Pancreas (tissue), 10 donors: ENCODE measurements at regions not wholly inside any gene's neighbourhood (a gene's known extent, or its start where the extent isn't known, plus 50 kb on each side); places are given as distances from the start of the nearest gene placed in this dataset.
A peak's percentile ranks its signal among the peaks of the same experiment; 100 is the strongest.

Experiments
- ATAC-seq, 4 donors: fragments of 200-7000 bp; cut with Tn5 transposase; one replicate each; pipeline versions ENCODE4 v1.8.0 to v1.9.1; 2020; ENCODE audit warnings: mild to moderate bottlenecking in 4 of 4, moderate library complexity in 4 of 4
- DNase-seq, 6 donors: peaks; one replicate each; pipeline ENCODE4 v3.0.0-alpha.2; 2020
- FAIRE-seq: peaks from 2 replicates; lab custom pipeline; 2012; peaks lifted over from hg19 to GRCh38; lab: Jason Lieb, UNC
- H3K27ac ChIP-seq, 4 donors: fragments of 200-600 bp; sonication (generic); 1 replicate in 3 of 4; 2 replicates in 1 of 4; pipeline versions ENCODE4 v1.5.0 to v1.8.0; 2020
- H3K27me3 ChIP-seq, 4 donors: fragments of 200-600 bp; one replicate each; pipeline ENCODE4 v1.8.0; 2021
- H3K36me3 ChIP-seq, 3 donors: fragments of 200-600 bp; sonication (generic) in 1 of 3; one replicate each; pipeline versions ENCODE4 v1.5.0 to v1.8.0; 2020 to 2021
- H3K4me1 ChIP-seq, 3 donors: fragments of 200-600 bp; one replicate each; pipeline ENCODE4 v1.8.0; 2021
- H3K4me3 ChIP-seq, 4 donors: fragments of 200-600 bp; sonication (generic) in 2 of 4; one replicate each; pipeline versions ENCODE4 v1.5.0 to v1.8.0; 2020 to 2021
- H3K9me3 ChIP-seq, 4 donors: fragments of 200-600 bp; one replicate each; pipeline ENCODE4 v1.8.0; 2021
- CTCF ChIP-seq, 4 donors: fragments of 200-600 bp; sonication (generic) in 3 of 4; IDR thresholded peaks; one replicate each; pipeline versions ENCODE4 v1.5.0 to v1.8.0; 2021; ENCODE audit warnings: antibody characterized with exemption in 4 of 4
- WGBS, 2 donors: extraction: QIAGEN DNeasy Blood & Tissue Kit; methylation state at CpG; one replicate each; pipeline ENCODE4 v1.1.7; 2013; 5-methylcytosine and 5-hydroxymethylcytosine counted together
- intact Hi-C, 3 donors: fragments of 100-400 bp; cut with DNase I; formaldehyde crosslinking; loops; one replicate each; pipeline versions ENCODE4 v1.11.1 to v1.14.2; 2022
- donor health status: healthy with polysubstance abuse.
- donor health status: DM: no; HTN: no; CAD: no; lungs with moderate emphysema.
- donor health status: DM: no; HTN: no; CAD: no.
- donor health status: control.
- donor health status: control.
- donor health status: Bipolar disorder and iron deficiency.
- donor health status: DM: yes; HTN: yes; CAD: no.
- donor health status: DM: no; HTN: no; CAD: no.
- donor health status: DM: no; HTN: no; CAD: no.
- donor health status: DM: yes; HTN: yes; CAD: no.

- intact Hi-C loops, result no loop called here
- Histone ChIP-seq H3K27ac (no peak overlapping the region), H3K4me1 (peaks cover 6 to 18% (median 6%) of the 10 kb centered on the region in 3 donors), H3K4me3 (no peak overlapping the region), H3K27me3 (no peaks in the 10 kb centered on the region), H3K9me3 (no peaks in the 10 kb centered on the region), H3K36me3 (no peaks in the 10 kb centered on the region)
- no peak for TF ChIP-seq CTCF (IDR thresholded peaks at IDR 0.05)
- DNase-seq, result no peak
- 86 to 95% methylated on average over 4 of the region's 4 CpGs for WGBS, 2 donors
- FAIRE-seq, result no peak
- no peak for ATAC-seq
These were observed 403.7 kb upstream of the CITED2 start for GRCh38 chr6:139778106-139778505.

DNA sequence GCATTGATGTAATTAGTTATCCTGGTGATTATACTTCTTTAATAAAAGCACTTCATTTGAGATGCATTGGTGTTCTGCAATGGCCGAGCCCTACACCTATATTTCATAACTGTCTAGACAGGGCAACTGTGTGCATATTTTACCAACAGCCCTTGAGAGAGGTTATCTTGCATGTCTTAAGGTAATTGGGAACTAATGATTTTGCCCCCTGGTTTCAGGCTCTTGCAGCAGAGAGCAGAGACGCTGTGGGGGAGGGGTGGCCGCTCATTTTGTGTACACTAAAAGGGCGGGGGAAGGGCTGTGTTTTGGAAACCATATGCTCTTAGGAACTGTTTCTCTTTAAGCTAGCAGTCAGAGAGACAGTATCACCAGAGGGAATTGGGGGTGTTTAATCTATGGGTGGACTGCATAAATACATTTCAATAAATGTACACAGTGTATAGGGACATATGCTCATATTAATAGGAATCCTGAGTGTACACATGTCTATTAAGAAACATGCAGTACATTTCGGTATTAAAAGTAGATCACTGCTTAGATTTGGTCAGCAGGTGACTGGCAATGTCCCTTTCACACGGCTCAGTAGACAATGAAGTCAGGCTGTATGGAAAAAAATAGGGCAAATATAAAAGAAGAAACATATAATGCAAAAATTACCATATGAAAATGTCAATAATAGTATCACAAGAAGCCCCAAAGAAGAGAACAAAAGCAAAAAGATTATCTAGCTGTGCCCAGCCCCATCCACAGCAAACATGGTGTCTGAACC lies 402.9 kb upstream of the CITED2 start:
- intact Hi-C loops, result no loop called here
- Histone ChIP-seq H3K9me3 (no peaks in the 10 kb centered on the region), H3K36me3 (no peaks in the 10 kb centered on the region), H3K27me3 (no peaks in the 10 kb centered on the region), H3K27ac (no peak overlapping the region), H3K4me1 (peaks cover 6 to 18% (median 6%) of the 10 kb centered on the region in 3 donors), H3K4me3 (no peak overlapping the region)
- TF ChIP-seq CTCF (IDR thresholded peaks at IDR 0.05), result no peak
- ATAC-seq (peak; percentile 32 to 67 (median 49)), FAIRE-seq (no peak), DNase-seq (peak in 3 of 6 donors; percentile 29 to 63 (median 50))
- 44 to 51% methylated on average over 6 of the region's 6 CpGs for WGBS, 2 donors

DNA sequence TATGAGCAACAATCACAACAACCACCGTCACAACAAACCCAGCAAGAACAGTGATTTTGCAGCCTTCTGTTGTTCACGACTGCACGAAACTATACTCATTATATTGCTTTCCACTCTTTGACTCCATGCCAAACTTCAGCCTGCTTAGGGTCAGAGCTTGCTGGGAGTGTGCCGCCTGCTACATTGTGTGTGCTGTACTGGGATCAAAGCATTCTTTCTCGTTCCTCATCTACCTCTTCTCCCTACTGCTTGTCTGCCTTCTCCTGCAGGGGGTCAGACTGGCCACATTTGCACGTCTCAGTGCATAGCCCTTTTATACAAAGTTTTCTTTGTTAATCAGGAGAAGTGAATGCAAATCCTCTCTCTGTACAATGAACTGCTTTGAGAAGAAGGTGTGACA lies 401.6 kb upstream of the CITED2 start:
- peak in 3 of 4 donors; percentile 59 to 67 (median 59) for ATAC-seq
- Histone ChIP-seq H3K4me3 (no peak overlapping the region), H3K36me3 (no peaks in the 10 kb centered on the region), H3K27ac (no peak overlapping the region), H3K27me3 (no peaks in the 10 kb centered on the region), H3K9me3 (no peaks in the 10 kb centered on the region), H3K4me1 (peaks cover 6 to 18% (median 6%) of the 10 kb centered on the region in 3 donors)
- TF ChIP-seq CTCF (IDR thresholded peaks at IDR 0.05), result no peak
- 25 to 34% methylated on average over 6 of the region's 6 CpGs for WGBS, 2 donors
- intact Hi-C loops, result no loop called here
- DNase-seq, result peak in 1 of 6 donors; percentile 16
- FAIRE-seq, result no peak

DNA sequence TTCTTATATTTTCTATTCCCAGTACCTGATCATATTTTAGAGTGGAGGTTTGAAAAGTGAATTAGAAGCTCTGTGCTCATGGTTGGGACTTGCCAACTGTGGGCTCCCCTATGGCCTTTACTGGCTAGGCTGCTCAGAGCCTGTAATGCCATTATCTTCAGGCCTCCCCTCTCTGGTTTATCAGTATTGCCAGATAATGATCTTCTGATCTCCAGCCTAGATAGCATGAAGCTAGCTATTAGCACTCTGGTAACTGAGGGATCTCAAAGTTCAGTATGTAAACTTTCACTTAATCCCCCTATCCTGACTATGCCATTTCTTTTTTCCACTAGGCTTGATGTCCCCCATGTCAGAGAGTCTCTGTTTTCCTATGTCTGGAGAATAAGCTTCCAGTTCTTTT lies 393.7 kb upstream of the CITED2 start:
- FAIRE-seq (no peak), DNase-seq (no peak), ATAC-seq (no peak)
- peaks cover 0 to 14% (median 10%) of the 10 kb centered on the region in 3 donors for H3K4me1 ChIP-seq
- H3K4me3 ChIP-seq, result no peak overlapping the region
- no peaks in the 10 kb centered on the region for H3K27me3 ChIP-seq
- intact Hi-C loops, result no loop called here
- no peaks in the 10 kb centered on the region for H3K9me3 ChIP-seq
- no peak overlapping the region for H3K27ac ChIP-seq
- no peak for TF ChIP-seq CTCF (IDR thresholded peaks at IDR 0.05)
- no peaks in the 10 kb centered on the region for H3K36me3 ChIP-seq

- 95 to 98% methylated on average over 2 of the region's 2 CpGs for WGBS, 2 donors
- intact Hi-C loops, result no loop called here
- no peak for FAIRE-seq
- no peak for TF ChIP-seq CTCF (IDR thresholded peaks at IDR 0.05)
- no peak overlapping the region for H3K4me3 ChIP-seq
- no peaks in the 10 kb centered on the region for H3K36me3 ChIP-seq
- H3K9me3 ChIP-seq, result no peaks in the 10 kb centered on the region
- H3K27me3 ChIP-seq, result no peaks in the 10 kb centered on the region
- DNase-seq, result no peak
- no peak for ATAC-seq
- no peak overlapping the region for H3K27ac ChIP-seq
- peaks cover 0 to 14% (median 10%) of the 10 kb centered on the region in 3 donors for H3K4me1 ChIP-seq
These were observed 392.3 kb upstream of the CITED2 start for GRCh38 chr6:139766796-139767195.
